GM18907 (cell line): ENCODE measurements at regions not wholly inside any gene's neighbourhood (a gene's known extent, or its start where the extent isn't known, plus 50 kb on each side); places are given as distances from the start of the nearest gene placed in this dataset.
A peak's percentile ranks its signal among the peaks of the same experiment; 100 is the strongest.
"Not testable (repeated sequence)": the region's sequence is repeated elsewhere in the genome, so short reads cannot be mapped to it uniquely, and the experiment has no call there.

Experiments
- ATAC-seq: cut with Tn5 transposase; IDR thresholded peaks from one replicate; pipeline ENCODE4 v1.9.1; 2021; ENCODE audit warnings: mild to moderate bottlenecking, moderate library complexity; ENCODE audit not compliant: unreplicated experiment

- no peak for ATAC-seq
These were observed 495.4 kb upstream of the SEL1L start for GRCh38 chr14:82029038-82029437.

GRCh38 chr14:82035397-82035796 is 501.7 kb upstream of the SEL1L start:
- no peak for ATAC-seq

GRCh38 chr14:82038066-82038465 is 504.4 kb upstream of the SEL1L start:
- not testable (repeated sequence) for ATAC-seq

- no peak for ATAC-seq
These were observed 511.7 kb upstream of the SEL1L start for GRCh38 chr14:82045339-82045738.

- peak; percentile 76 for ATAC-seq
These were observed 513.0 kb upstream of the SEL1L start for GRCh38 chr14:82046512-82047226.

GRCh38 chr14:82047777-82048470 is 514.3 kb upstream of the SEL1L start:
- ATAC-seq = peak; percentile 64

- ATAC-seq = no peak
These were observed 519.1 kb upstream of the SEL1L start for GRCh38 chr14:82052778-82053177.

GRCh38 chr14:82055515-82056115 is 522.0 kb upstream of the SEL1L start:
- ATAC-seq = no peak

GRCh38 chr14:82060219-82060618 is 526.6 kb upstream of the SEL1L start:
- no peak for ATAC-seq

GRCh38 chr14:82067221-82067875 is 533.7 kb upstream of the SEL1L start:
- ATAC-seq = no peak

- no peak for ATAC-seq
These were observed 536.4 kb upstream of the SEL1L start for GRCh38 chr14:82070040-82070439.

- ATAC-seq = no peak
These were observed 537.1 kb upstream of the SEL1L start for GRCh38 chr14:82070753-82071152.

GRCh38 chr14:82073547-82073946 is 539.9 kb upstream of the SEL1L start:
- ATAC-seq = no peak

GRCh38 chr14:82075566-82075965 is 541.9 kb upstream of the SEL1L start:
- ATAC-seq = no peak

GRCh38 chr14:82079553-82079952 is 545.9 kb upstream of the SEL1L start:
- ATAC-seq = no peak

- ATAC-seq = no peak
These were observed 546.7 kb upstream of the SEL1L start for GRCh38 chr14:82080370-82080769.

GRCh38 chr14:82084813-82085212 is 551.2 kb upstream of the SEL1L start:
- ATAC-seq = no peak

- ATAC-seq = no peak
These were observed 557.4 kb upstream of the SEL1L start for GRCh38 chr14:82091097-82091496.

- ATAC-seq = no peak
These were observed 561.2 kb upstream of the SEL1L start for GRCh38 chr14:82094829-82095345.

GRCh38 chr14:82104013-82104412 is 570.4 kb upstream of the SEL1L start:
- no peak for ATAC-seq

GRCh38 chr14:82112210-82112839 is 578.7 kb upstream of the SEL1L start:
- ATAC-seq = no peak
